ENCODE measurements at regions not wholly inside any gene's neighbourhood (a gene's known extent, or its start where the extent isn't known, plus 50 kb on each side); places are given as distances from the start of the nearest gene placed in this dataset.

- TF ChIP-seq CTCF (IDR thresholded peaks at IDR 0.05) (no peak), POLR2A (IDR thresholded peaks at IDR 0.05) (no peak)
These were observed 209.2 kb upstream of the PTGFR start for GRCh38 chr1:78281580-78281979.

Measured in adrenal gland (tissue), 5 donors.